ENCODE measurements at regions not wholly inside any gene's neighbourhood (a gene's known extent, or its start where the extent isn't known, plus 50 kb on each side); places are given as distances from the start of the nearest gene placed in this dataset.

DNA sequence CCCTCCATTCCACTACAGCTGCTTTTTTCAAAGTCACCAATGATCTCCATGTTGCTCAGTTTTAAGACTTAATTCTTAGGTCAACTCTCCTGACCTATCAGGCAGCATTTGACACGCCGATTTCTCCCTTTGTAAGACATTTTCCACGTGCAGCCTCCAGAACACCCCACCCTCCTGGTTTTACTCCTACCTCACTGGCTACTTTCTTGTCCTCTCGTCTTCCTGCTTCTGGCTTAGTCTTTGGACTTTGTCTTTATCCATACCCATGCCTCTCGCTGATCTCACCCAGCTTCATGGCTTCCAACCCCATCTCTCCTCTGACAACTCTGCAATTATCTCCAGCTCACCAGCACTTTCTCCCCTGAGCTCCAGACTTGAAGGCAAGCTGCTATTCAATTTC lies 99.3 kb upstream of the UMPS start:
- TF ChIP-seq, protein P1, sequence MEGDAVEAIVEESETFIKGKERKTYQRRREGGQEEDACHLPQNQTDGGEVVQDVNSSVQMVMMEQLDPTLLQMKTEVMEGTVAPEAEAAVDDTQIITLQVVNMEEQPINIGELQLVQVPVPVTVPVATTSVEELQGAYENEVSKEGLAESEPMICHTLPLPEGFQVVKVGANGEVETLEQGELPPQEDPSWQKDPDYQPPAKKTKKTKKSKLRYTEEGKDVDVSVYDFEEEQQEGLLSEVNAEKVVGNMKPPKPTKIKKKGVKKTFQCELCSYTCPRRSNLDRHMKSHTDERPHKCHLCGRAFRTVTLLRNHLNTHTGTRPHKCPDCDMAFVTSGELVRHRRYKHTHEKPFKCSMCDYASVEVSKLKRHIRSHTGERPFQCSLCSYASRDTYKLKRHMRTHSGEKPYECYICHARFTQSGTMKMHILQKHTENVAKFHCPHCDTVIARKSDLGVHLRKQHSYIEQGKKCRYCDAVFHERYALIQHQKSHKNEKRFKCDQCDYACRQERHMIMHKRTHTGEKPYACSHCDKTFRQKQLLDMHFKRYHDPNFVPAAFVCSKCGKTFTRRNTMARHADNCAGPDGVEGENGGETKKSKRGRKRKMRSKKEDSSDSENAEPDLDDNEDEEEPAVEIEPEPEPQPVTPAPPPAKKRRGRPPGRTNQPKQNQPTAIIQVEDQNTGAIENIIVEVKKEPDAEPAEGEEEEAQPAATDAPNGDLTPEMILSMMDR (IDR thresholded peaks at IDR 0.05; ENCODE audit: insufficient read depth, low read length, poor library complexity, severe bottlenecking) = no peak
- TF ChIP-seq EZH2phosphoT487 (conservative IDR thresholded peaks at IDR 0.05; ENCODE audit: low read length) = no peak

All from SU-DHL-6 (cell line).